GM18519 (cell line): ENCODE measurements at regions not wholly inside any gene's neighbourhood (a gene's known extent, or its start where the extent isn't known, plus 50 kb on each side); places are given as distances from the start of the nearest gene placed in this dataset.
"Not testable (repeated sequence)": the region's sequence is repeated elsewhere in the genome, so short reads cannot be mapped to it uniquely, and the experiment has no call there.

Experiments
- ATAC-seq: cut with Tn5 transposase; IDR thresholded peaks from one replicate; pipeline ENCODE4 v1.9.1; 2021; ENCODE audit warnings: mild to moderate bottlenecking, moderate library complexity; ENCODE audit not compliant: unreplicated experiment, low FRiP score

DNA sequence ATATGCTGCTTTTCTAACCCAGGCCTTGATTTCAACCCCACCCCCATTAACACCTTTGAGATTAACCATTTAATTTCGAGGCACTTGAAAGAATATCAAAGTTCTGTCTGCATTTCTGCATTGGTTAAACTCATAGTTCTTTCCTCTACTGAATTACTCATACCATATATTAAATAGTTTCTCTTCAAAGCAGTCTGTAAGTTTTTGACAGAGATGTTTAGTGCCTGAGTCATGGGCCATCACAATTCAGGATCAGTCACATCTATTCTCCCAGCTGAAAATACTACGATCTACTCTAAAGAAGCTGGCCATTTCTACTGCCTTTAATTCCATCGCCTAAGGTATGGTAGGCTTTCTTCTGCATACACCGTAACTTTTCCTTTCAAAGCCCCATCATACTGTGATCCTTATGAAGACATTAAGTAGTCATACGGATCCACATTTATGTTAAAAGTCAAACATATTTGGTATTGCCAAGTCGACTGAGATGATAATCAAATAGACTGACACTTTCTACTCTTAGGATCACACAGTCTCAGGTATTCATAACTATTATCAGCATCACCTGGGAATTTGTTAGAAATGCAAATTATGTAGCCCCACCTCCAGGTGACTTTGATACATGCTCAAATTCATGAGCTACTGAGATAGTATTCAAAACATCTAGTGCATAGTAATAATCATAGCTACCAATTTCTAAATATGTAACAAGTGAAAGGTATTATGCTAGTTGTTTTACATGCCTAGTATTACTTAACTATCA, 489.4 kb upstream of the IL12A start:
- ATAC-seq: no peak

DNA sequence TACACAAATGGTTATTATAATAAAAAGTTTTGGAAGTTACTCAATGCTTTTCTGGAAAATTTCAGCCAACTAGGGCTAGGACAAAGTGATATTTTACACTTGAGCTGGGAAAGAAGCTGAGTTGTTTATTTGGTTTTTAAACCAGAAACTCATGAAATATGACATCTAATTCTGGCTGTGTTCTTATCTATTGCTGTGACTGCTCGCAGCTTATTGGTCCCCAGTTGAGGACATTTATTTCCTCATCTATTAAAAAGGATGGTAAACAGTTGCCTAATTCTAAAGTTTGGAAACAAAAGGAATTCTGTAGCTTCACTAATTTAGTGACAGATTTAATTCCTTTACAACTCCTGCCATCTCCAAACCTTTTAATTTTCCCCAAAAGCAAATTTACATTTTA, 487.6 kb upstream of the IL12A start:
- no peak for ATAC-seq

DNA sequence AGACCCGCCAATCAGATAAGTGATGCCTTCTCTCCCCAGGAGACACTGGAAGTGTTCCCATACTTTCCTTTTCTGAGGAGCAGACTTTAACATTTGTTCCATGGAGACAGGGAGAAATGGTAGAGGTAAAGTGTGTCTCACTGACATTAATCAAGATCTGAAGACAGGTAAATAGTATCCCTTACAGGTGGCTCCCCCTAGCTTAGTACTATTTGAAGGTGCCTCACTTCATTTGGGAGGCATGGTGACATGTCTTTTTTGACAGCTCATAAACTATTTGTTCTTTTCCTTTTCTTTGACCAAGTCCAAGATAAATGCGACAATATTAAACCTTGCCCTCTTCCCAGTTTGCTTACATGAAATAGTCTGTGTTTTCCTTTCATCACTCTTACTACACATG, 485.6 kb upstream of the IL12A start:
- ATAC-seq: no peak

DNA sequence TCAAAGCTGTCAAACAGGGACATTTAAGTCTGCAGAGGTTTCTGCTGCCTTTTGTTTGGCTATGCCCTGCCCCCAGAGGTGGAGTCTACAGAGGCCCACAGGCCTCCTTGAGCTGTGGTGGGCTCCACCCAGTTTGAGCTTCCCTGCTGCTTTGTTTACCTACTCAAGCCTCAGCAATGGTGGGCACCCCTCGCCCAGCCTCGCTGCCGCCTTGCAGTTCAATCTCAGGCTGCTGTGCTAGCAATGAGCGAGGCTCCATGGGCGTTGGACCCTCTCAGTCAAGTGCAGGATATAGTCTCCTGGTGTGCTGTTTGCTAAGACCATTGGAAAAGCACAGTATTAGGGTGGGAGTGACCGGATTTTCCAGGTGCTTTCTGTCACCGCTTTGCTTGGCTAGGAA, 477.6 kb upstream of the IL12A start:
- ATAC-seq: not testable (repeated sequence)

DNA sequence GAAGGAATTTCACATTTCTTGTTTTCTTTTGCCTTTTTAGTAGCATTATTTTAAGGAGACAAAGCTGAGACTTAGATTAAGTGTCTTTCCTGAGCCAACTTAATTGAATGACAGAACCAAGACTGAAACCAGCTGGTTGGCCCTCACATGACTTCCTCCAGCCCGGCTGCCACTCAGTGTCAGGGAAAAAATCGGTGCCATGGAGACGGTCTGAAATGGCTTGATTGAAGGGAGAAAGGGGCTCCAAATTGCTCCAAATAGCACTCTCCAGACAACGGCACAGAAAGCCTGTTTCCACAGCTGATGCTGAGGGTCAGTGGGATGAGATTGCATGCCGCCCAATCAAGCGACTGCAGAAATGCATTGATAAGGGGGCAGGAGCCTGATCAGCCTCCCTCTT, 475.2 kb upstream of the IL12A start:
- no peak for ATAC-seq

DNA sequence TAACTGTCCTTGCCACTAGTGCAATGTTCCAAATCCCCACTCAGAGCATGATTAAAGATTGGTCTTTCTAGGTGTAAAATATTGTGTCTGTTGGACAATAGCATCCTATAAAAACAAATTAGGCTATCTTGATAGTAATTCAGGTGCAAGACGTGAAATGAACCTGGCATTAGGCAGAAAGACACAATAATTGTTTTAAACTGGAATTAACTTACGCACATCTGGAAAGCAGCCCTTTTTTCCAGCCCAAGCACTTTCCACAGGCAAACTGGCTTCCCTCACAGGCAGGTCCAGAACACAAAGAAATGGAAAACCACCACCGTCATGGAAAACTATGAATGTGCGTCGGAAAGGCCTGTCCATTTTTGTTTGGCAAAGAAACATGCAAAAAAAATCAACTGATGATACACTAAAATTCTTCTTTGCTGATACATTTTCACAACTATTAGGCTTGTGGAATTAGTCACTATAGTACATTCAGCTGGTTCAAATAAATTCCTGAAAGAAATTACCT, 474.7 kb upstream of the IL12A start:
- ATAC-seq: no peak

DNA sequence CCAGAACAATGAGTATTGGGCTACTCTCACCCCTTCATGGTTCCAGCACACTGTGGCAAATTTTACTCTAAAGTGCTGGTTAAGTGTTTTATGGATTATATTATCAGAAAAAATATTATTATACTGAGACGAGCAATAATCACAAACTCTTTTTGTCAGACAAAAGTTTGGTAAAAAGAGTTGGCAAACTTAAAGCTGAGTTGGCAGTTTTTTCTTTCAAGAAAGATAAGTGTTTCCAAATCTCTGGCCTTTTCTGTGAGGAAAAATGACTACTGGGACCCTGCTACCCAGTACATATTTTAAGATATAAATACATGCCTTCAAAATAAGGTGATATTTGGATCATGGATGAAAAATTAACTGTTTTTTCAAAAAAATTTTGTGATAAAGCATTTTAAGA, 471.5 kb upstream of the IL12A start:
- ATAC-seq: no peak

DNA sequence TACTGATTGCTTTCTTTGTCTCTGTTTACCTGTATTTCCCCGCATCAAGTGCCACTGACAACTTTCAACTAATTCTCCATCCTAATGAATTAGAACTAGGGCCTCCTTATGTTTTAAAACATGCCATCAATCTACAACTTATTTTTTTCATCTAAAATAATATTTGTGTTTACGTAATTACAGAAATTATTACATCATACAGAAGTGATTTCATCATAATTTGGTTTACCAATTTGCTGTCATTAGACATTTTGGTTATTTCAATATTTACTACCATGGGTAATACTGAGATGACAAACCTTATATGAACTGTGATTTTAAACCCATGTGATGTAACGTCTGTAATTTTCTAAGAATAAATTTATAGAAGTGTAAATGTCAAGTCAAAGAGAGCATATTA, 468.0 kb upstream of the IL12A start:
- ATAC-seq: no peak

DNA sequence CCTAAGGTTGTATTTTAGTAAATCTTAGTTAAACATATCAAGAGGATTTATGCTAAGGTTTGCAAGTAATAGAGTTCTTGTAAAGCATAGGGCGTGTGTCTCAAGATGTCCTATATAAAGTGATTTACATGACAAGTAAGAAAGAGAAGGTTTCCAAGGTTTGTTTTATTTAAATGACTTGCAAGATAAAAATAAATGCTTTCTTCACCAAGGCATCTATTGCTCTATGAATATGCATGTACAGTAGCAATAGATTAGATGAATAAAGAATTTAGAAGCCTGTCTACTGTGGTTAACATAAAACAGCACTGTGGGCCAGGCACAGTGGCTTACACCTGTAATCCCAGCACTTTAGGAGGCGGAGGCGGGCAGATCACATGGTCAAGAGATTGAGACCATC, 466.4 kb upstream of the IL12A start:
- no peak for ATAC-seq

DNA sequence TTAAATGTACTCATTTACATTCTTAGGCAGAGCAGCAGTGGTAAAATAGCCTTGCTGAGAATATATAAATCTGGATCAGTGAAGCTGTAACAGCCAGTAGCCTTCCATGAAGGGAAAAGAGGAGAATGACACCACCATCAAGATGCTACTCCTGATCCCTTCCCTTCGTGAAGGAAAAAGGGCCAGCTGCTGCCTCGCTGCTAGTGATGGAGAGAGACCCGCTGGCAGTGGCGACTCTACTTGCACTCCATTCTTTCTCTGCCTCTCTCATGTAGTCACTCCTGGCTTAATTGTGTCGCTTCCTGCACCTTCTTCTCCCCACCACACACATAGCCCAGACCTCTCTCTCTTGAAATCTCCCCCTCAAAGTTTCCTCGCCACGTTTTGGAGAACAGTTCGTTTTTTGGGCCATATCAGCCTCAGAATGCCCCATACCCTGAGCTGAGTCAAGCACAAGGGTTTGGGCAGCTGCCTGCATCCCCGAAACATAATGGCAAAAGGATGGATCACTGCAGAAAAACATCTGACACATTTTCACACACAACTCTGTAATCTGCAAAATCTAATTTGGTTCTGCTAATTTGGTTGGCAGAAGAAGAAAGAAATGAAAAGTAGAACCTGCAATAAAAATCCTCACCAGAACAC, 460.3 kb upstream of the IL12A start:
- no peak for ATAC-seq

DNA sequence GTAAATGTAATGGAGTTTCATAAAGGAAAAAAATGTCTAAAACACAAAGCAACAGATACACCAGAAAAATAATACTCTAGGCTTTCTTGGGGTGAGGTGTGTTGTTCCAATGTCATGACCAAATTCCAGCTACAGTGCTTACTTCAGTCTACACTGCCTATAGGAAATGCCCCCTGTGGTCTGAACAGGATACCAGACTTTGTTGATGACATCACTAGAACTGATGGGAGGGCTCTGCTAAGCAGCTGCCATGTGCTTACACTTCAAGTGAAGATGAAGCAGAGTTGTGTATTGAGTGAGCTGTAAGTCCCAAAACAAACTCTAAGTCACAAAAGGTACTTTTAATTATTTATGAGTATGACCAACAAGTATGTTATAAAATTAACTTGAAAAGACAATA, 456.1 kb upstream of the IL12A start:
- ATAC-seq: no peak

DNA sequence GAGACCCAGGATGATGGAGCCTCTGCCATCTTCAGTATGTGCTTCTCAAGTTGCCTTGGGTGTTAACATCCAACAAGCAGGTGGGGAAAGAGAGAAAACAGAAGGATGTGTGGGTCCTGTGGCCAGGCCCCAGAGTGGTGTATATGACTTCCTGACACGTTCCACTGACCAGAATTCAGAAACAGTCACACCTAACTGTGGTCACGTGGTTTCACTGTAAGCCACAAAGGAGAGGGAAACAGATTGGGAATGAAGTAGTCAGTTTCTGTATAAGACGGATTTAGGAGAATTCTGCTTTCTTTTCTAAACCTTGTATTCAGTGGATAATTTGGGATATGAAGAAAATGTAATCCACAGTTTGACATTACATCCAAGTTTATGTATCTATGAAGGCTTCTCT, 454.1 kb upstream of the IL12A start:
- ATAC-seq: no peak

DNA sequence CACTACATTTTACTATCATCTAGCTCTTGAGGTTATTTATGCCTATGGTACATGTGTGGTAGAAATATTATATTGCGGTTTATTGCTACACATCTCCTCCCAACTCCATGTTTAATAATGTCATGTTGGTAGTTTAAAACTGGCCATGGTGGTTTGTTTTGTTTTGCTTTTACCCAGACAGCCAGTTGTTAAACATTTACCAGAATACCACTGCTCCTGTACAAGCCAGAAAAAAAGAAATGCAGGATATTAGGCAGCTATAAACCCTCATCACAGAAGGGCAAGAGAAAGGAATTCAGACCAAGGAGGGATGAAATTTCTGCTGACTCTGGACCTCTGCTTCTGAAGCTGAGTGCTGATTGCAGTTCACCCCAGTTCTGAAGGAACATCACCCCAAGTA, 451.8 kb upstream of the IL12A start:
- no peak for ATAC-seq

DNA sequence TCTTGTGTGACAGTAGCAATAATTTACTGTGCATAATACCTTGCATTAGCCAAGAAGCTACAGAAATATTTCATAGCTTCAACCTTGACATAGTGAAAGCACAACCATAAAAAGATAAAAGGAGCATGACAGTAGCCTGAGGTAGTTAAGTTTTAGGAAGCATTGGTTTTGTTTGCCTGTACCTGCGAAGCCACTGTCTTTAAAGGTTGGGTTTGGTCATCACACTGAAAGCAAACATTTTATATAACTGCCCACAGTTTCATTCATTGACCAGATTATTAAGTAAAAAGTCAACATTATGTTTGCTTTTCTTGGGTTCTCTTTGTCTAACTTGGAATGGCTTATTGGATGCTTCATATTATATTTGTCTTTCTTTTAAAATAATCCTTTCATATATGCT, 450.1 kb upstream of the IL12A start:
- ATAC-seq: no peak

DNA sequence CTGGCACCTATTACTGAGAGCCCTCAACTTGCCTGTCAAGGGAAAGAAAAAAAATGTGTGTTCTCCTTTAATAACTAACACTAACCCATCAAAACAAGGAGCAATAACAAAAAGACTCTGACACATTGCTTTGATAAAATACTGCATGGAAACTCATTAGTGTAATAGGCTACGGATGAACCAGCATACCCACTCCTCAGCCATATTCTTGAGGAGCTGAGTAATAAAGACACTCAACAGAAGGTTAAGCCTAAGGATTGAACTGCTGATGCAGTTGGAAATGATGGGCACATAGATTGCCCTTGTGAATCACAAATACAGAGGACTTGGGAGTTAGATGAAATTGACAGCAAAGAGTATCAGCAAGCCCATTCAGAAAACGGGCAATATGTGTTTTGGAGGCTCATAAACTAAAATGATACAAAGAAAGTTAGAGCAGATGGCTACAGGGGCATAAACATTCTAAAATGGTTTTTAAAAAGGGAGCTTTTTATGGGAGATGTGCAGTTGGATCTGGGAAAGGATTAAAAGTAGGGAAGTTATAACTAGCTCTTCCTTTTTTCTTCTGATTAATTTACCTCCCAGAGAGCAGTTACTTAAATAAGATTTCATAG, 447.6 kb upstream of the IL12A start:
- no peak for ATAC-seq

DNA sequence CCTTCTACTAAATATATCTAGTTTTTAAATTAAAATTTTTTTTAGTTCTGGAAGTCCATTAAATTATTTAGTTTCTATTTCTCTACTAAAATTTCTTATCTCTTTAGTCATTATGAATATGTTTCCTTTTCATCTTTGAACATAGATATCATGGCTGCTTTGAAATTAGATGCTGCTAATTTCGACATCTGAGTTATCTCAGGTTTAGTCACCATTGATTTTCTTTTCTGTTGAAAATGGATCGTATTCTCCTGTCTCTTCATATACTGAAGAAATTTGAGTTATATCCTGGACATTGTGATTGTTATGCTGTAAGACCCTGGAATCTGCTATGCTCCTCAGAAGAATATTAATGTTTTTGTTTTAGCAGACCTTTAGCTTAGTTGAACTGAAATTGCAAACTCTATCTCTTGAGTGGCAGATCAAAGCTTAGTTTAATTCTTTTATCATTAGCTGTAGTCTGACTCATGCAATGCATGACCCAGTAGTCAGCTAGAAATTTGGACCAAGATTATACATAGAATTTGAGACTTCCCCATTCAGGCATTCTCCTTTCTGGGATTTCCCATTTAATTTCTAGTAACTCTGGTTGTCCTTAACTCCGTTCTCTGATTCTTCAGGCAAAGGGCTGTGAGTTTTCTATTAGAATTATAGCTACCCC, 439.8 kb upstream of the IL12A start:
- ATAC-seq: no peak

DNA sequence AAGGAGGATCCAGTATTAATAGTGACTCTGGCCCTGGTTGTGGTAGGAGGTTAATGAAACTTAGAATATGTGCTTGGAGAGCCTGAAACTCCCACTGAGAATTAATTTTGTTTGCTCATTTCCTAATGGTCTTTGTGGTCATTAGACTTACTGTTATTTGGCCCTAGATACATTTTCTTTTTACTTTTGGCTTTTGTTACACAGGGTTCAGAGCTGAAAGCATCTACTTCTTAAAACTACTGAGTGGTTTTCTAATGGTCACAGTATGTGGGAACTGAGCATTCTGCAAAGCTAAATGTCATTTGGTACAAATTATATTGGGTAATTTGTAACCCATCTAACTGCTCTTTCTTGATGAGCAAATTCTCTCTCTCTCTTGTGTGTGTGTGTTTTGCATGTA, 433.4 kb upstream of the IL12A start:
- ATAC-seq: no peak

DNA sequence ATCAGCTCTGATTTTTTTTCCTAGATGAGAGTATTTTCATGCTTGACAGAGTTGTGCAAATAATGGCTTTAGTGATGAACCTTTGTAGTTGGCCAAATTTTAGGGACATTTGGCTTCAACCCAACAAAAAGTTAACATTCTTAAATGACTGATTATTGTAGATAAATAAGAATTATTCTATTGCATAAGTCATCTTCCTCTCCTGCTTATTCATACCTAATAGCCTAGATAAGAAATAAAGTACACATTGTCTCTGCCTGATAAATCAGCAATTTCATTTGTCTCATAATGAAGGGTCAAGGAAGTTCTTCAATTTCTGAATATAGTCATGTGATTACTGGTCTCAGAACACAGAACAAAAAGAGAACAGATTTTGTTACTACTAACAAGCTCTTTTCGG, 428.9 kb upstream of the IL12A start:
- ATAC-seq: no peak

DNA sequence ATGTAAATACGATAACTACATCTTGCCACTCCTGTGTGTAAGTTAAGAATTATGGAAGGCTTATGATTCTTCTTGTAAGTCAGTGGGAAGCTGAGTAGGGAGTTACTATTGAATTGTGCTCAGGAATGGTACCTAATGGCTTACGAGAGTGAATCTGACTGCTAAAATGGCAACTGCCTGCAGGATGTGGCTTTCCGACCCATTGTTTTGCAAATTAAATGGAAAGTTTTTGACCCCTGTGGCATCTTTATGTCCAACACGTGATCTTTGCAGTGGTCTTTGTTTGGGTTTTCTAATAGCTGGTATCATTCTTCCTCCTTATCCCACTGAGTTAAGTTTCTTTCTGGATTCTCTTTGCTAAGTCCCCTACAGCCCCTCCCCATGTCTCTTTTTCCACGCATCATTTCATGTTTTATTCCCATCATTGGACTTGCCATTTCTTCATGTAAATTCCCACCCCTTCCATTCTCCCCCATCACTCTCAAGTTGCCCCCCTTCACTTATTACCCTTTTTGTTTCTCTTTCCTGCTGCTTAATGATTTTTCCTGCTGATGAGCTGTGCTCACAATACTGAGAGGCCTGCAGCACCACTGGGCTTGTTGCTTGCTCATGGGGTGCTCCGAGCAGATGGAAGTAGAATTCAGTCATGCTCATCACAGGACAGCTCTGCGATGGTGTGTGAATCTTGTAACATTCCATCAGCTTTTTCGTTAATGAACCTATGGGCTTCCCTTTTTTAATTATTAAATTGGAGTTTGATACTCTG, 428.2 kb upstream of the IL12A start:
- no peak for ATAC-seq

DNA sequence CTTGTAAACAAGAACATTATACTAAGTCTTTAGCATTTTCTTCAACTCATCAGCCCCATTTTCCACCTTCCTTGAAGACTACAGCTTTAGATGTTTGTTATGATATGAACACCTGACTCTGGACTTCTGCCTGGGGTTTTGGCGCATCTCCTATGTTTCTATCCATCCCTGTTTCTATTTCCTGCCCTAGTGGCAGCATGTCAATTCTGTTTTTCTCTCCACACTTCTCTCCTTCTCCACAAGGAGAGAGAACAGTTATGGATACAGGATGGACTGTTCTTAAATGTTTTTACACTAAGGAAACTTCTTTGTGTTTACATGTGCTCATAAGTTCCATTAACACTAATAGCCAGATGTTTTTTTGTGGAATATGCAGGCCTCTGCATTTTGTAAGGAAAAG, 423.3 kb upstream of the IL12A start:
- no peak for ATAC-seq

DNA sequence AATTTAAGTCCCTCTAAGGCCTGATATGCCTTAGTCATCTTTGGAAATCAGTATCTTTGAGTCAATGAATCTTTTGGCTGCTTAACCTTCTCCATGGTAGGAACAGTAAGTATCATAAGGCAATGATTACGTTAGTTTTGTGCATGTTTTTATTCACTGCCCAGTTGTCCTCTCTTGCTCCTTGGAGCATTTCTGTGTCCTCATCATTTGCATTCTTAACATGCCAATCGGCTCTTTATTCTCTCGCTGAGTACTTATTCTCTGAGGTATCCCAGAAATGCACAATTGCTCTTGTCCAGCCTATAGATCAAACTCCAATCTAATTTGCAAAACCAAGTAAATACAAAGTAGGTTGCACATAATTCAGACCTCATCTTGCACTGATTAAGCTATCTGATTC, 405.0 kb upstream of the IL12A start:
- no peak for ATAC-seq
